ENCODE measurements at regions not wholly inside any gene's neighbourhood (a gene's known extent, or its start where the extent isn't known, plus 50 kb on each side); places are given as distances from the start of the nearest gene placed in this dataset.

DNA sequence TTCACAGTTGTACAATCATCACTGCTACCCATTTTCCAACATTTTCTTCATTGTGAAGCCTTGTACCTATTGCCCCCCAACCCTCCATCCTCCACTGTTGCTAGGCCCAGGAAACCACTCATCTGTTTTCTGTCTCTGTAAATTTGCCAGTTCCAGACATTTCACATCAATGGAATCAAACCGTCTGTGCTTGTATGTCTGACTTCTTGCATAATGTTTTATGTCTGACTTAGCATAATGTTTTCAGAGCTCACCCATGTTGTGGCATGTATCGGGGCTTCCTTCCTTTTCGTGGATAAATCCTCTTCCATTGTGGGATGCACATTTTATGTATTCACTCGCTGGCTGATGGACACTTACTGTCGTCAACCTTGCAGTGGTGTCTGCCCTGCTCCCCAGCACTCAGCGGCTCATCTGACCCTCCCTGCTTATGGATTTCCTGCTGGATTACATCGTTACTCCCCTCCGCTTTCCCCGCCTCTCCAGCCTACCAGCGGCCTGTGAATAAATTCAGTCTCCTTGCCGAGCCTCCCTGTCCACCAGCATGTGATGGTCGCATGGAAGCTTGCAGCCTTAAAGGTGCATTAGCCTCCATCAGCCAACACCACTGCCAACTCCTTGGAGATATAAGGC, 727.6 kb upstream of the TMEM132C start:
- no peak for DNase-seq

DNA sequence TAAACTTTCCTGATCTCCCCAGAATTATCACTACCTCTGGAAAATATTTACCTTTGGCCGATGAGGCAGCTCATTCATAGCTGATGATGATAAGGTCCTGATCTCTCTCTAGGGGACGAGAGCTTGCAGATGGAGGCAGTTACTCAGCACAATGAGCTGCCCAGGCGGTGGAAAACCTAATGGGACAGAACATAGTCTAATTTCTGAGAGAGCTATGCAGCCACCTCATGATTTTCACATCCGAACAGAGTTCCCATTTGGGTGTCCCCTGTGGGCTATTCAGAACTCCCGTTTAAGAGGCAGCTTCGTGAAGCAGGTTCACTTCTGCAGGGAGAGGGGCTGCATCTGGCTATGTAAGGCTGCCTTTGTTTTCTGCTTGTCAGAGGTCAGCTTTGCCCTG, 724.6 kb upstream of the TMEM132C start:
- no peak for DNase-seq

DNA sequence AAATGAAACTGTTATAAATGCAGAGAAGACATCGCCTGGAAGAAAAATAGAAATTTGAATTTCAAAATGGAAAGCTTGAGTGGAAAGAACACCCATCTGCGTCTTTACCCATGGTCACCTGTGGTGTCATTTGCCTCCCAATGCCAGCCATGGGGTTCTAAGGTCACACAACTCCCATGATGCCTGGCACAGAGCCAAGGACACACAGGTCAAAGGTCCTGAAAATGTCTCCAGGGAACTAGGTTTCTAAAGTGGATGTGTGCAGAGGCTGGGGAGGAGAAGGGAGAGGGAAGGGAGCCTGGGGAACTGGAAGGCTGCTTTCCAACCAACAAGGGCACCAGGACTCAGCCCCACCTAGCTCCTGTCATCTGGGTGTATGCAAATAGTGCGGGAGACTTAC, 724.0 kb upstream of the TMEM132C start:
- DNase-seq = no peak

DNA sequence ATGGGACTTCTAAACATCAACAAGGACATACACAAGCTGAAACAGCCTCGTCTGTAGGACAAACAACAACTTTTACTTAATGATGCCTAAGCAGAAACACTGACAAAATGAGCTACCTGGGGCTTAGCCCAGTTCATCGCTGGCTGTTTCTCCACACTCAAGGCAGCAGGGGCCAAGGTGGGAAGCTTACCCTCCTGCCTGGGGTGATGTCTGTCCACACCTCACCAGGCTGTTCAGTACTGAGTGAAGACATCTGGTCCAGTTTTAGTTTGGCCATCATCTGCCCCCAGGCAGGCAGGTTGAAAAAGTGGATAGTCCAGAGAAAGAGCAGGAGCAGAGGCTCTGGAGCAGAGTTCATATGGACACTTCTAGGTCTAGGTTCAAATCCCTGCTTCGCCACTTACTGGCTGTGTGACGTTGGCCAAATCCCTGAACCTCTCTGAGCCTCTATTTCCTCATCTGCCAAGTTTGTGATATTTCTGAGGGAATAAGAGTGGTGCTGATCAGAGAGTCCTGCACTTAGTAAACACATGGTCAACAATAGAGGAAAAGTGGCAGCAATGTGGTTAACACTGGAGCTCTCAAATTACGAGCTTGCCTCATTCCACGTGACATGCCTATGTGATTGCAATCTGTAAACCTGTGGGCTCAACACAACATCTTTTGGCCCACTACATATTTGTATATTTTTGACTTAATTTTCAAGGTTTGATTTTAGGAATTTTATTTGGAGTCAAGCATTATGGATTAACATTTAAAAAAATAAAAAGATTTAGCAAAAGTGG, 720.1 kb upstream of the TMEM132C start:
- no peak for DNase-seq

DNA sequence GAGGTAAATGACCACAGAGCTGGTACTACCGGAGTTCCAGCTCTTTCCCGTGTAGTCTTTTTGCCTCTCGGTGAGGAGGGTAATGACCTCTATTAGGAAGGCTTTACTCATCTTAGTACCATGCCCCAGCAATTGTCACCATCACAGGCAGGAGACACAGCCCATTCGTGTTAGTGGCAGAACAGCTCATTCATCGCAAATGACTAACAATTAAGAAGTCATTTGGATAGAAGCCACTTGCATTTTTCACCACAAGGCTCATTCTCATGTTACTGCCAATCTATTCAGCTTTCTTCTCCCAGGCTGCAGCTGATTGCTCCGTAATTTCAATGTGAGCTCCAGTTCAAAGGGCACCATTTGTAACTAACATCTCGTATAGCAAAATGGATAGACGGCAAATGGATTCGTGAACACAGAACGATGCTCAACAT, 718.8 kb upstream of the TMEM132C start:
- no peak for DNase-seq

DNA sequence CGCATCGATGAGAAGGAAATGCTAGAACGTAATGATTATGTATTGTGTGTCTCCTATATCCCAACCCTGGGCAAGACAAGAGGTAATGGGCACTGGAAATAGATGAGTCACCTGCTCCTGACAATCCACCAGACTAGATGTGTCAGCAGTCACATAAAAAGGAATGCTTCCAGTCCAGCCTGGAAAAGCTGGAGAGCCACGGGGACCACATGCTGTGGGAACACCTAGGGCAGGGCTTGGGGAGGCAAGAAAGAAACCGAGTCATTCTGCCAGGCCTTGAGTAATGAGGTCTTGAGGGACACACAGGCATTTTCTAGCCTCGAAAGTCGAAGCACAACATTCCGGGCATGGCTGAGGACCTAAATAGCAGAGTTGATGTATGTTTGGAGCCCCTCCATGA, 716.7 kb upstream of the TMEM132C start:
- no peak for DNase-seq

DNA sequence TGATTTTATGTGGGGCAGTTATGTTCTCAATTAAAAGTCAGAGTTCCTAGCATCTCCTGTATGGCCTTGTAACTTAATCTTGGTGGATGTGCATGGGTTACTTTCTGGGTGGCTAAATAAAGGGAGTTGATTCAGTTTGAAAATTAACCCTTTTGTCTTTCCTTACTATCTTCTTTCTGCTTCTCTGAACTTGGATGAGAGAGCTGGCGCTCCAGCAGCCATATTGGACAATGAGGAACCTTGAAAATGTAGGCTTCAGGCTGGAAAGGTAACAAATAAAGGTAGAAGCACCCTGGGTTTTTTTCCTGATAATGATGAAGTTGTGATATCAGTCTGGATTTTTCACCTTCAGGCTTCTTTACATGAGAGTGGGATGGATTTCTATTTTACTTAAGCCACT, 714.1 kb upstream of the TMEM132C start:
- no peak for DNase-seq

DNA sequence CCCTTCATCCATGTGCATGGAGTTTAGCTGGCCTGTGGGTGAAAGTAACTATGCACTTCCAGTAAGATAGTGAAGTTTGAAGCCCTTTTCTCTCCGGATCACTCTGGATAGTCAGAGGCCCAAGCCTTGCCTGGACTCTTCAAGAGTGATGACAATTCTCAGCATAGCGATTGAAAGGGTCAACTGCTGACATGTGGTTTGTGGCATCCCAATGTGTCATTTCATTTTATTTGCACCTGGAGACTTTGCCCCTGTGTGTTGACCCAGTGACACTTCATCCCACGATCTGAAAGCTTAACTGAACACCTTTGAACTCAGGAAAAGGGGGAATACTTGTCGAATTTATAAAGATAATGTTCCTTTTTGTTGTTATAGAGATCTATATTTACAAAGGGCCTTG, 711.9 kb upstream of the TMEM132C start:
- no peak for DNase-seq

DNA sequence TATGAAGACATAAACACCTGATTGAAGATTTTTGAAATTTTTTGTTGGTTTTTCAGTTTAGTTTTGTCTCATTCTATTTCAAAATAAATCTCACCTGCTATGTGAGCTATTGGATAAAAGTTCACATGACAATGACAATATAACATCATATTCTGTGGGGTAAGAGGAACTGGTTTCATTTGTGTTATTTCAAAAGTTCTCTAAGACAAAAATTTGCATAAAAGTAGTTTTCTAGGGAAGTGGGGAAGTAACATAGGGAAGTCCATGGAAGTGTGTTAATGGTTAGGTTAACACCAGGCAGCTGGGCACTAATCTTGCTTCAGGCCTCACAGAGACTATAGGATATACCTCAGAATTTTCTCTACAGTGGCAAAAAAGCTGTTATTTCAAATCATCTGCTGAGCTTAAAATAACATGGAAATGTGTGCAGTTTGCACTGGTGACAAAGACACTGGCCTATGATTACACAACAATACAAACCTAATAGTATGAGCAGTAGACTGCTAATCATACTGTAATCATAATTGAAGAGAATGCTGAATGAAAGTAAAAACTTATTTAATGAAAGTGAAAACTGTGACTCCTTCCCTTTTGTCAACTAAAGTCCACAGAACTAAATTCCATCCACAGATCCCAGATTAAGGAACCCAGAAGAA, 710.6 kb upstream of the TMEM132C start:
- no peak for DNase-seq

DNA sequence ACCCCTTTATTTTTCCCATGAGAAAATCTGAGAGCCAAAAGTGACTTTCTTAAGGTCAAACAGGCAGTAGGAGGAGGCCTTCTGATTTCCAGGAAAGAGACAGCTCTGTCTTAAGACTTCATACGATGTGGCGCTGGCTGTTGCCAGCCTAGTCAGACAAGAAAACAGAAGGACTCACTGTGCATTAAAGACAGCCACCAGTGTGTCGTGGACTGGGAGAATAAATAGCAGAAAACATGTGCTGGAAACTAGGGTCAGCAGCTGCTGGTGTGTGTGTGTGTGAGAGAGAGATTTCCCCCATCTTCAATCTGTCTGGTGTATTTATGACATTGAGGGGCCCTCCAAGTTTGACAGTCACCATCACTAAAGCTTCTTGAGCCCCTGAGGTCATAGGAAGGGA, 708.6 kb upstream of the TMEM132C start:
- no peak for DNase-seq

DNA sequence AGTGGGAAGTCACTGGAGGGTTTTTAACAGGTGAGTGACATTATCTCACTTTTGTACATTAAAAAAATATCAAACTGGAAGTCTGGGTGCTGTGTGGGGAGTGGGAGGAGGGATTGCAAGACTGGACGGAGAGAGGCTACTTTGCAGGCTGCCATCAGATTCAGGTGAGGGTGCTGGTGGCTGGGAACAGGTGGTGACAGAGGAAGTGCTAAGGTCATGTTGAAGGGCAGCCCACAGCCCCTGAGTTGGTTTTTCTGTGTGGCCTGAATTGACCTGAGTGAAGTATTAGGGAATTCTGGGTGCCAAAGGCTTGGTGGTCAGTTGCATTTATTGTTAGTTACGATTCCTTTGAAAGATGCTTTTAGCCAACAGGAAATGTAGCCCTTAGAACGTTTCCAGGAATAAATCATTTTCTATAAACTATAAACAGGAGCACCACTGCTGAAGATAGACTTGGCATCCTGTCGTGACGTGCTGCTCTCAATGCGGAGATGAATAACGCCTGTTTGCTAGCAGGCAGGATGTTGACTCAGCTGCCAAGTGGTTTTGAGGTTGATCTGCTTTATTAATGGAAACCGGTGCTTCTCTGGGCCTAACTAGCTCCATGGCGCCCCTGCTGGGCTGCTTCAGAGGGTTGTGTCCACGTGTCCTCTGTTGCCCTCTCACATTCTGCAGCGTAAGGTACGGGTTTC, 707.5 kb upstream of the TMEM132C start:
- DNase-seq = peak; percentile 79

DNA sequence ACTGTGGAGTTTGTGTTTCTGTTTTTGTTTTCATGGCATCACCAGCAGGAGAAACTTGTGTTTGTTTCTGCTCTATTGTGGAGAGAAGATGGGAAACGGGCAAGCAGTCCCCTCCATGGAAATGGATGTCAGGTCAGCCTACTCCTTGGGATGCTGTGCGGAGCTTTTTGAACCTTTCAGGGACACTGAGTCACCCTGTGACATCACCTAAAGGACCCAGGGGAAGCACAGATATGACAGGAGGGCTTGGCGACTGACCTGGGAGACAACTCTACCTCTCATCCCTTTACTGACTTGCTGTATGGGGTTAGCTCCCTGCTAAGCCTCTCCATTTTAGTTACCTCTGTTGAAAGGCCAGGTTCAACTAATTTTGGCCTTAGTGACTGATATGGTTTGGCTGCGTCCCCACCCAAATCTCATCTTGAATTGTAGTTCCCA, 706.9 kb upstream of the TMEM132C start:
- DNase-seq = no peak

DNA sequence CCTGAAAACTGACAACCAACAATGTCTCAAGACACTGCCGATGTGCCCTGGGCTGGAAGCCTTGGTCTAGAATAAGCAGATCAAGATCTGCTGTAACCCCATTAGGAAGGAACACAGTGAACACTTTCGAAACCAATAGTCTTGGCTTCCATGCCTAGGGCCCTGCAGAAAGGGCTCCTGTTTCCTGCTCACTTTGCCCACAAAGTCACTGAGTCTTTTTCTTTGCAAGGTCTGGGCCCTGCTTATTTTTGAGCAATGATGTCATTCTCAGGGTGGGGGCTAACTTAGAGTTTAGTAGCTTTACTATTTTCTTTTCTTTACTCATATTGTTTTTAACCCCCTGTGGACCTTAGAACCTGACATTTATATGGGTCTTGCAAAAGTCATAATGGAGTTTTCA, 704.2 kb upstream of the TMEM132C start:
- no peak for DNase-seq

DNA sequence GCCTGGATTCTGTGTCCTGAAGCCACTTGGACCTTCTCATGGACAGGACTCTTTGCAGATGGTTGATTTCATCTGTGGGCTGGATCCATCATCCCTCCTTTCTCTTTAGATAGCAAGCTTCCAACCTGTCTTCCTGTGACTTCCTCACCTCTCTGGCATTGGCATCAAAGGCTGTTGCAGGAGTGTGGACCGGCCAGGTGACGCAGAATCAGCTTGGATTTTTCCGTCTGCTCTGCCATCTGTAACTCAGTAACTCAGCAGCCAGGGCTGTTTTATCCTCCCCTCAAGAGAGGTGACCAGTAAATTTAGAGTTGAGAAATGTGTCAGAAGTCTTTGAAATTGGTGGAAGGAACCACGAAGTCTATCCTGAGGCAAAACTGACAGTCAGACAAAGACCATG, 701.7 kb upstream of the TMEM132C start:
- DNase-seq = no peak

DNA sequence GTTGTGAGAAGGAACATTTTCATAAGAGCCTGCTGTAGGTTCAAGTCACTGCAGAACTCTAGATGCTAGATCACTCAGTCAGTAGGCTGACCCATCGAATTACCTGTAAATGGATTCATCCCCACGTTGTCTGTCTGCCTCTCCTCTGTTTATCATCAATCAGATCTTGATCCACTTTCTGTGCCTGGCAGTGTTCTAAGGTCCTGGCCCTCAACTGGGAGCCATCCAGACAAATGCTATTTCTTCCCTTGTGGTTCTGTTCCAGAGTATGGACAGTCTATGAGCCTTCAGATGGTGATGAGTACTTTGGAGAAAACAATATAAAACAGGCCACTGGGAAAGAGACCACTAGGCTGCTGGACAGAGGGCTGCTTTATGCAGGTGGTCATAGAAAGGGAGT, 699.4 kb upstream of the TMEM132C start:
- no peak for DNase-seq

DNA sequence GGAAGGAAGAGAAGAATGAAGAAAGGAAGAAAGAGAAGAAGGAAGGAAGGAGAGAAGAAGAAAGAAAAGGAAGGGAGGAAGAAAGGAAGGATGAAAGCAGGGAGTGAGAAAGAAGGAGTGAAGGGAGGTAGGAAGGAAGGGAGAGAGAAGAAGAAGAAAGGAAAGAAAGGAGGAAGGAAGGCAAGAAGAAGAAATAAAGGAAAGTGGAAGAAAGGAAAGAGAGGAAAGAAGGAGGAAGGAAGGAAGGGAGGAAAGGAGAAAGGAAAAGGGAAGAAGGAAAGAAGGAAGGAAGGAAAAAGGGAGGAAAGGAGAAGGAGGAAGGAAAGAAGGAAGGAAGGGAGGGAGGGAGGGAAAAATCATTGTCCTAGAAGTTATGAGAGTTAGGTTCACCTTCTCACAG, 696.6 kb upstream of the TMEM132C start:
- no peak for DNase-seq

DNA sequence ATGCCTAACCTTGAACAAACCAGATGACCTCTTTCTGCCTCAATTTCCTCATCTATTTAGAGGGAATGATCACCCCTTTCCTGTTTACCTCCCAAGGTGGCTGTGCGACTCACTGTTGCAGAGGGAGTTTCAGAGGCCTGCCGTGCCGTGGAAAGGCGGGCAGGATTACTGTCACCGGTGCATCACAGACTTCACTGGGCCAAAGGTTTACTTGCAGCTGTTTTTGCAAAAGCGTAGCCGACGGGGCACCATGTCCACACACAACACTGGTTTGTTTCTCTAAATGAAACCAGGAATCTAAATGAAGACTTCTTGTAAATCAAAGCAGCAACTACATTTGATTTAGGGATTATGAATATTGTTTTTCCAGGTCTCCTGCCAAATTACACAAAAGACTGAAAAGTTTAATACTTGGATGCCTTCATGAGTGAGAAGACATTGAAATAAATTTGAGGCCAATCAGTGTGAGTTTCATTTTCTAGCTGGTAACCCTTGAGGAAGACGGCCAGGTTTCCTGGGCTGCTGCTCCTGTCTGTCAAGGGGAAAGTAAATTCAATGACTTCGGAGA, 696.1 kb upstream of the TMEM132C start:
- DNase-seq = no peak

DNA sequence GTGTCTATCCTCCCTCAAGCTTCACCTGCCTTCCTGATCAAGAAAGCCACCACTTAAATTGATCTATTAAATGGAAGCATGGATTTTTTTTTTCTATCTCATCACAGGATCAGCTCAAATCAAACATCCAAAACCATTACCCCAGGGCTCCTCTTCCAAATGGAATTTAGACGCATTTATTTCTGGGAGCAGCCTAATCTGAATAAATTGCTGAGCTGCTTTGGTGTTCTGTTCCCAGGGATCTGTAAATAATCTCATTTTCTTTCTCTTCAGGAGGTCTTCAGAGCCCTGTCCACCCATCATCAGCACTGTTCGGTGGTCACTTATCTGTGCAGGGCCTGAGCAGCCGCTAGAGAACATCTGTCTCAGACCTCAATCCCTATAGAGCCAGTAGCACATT, 695.4 kb upstream of the TMEM132C start:
- DNase-seq = no peak

DNA sequence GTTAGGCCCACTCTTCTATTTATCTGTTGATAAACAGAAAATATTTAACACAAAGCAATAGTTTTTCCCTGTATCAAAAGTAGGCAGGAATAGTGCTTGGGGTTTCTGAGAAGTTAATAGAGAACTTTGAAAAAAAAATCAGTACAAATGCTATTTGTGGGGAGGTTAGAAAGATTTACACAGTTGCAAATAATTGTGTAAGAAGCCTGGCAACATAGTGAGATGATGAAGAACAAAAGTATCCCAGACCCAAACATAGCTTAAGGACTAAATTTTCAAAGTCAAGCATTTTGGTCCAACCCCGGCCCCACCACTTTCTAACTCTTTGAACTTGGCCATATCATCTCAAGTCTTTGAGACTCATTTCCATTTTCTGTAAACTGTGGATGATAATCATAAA, 687.5 kb upstream of the TMEM132C start:
- no peak for DNase-seq

DNA sequence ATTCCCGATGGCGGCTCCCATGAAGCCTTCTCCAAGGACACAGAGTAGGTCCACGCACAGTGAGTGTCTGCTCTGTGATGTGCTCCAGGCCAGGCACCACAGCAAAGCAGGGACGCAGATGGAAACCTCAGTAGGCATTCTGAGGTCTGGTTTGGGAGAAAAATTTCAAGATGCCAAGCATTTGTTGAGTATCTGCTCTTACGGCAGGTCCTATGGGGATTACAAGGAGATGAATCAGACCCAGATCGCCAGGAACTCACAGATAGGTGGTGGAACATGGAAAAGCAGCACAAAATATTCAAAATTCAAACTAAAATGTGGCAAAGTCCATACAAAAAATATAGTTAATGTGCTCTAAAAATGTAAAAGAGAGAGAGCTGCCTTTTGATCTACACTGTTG, 684.9 kb upstream of the TMEM132C start:
- DNase-seq = no peak

DNA sequence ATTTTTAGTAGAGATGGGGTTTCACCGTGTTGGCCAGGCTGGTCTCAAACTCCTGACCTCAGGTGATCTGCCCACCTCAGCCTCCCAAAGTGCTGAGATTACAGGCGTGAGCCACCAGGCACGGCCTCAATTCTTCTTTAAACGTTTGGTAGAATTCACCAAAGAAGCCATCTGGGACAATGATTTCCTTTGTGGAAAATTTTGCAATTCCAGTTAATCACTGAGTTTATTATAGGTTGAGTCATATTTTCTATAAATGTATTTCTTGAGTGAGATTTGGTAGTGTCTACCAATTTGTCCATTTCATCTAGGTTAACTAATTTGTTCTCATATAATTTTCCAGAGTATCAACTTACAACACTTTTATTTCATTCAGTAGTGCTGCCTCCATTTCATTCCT, 683.9 kb upstream of the TMEM132C start:
- no peak for DNase-seq

DNA sequence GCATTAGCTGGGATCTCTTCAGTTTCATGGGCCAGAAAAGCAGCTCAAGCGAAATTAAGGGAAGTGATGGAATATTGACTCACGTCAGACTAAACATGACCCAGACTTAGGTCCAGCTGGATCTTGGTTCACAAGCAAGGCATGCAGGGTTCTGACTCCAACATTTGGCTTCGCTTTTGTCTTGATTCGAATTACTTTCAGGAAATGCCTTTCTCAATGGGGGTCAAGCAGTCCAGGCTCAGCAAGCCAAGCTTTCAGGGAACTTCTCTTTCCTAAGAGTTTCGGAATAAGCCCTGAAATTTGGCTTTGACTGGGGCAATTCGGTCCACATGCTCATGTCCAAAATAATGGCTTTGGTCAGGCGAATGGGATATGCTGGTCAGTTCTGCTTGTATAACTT, 678.7 kb upstream of the TMEM132C start:
- DNase-seq = no peak

DNA sequence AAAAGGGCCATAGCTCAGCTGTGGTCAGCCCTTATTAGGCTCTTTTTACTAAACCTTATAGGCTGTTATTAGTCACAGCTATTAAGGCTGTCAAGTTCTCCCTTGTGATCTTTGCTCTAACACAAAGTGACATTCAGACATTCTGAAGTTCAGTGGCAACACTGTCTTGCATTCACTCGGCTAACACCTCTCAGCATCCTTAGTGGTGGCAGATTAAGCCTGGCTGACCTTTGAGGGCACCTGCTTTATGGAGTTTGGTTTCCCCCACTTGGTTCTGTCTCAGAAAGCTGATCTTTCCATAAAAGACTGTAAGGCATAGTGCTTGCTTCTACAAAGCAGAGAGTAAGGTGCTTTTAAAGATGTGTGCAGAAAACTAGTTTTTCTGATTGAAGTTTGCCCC, 677.4 kb upstream of the TMEM132C start:
- no peak for DNase-seq

Data from stimulated activated CD8-positive, alpha-beta memory T cell treated with anti-CD3 and anti-CD28 coated beads, Interleukin-4, amount 100 ng/mL, for 48 hours (primary cell).